PC-9 (cell line): ENCODE measurements at regions not wholly inside any gene's neighbourhood (a gene's known extent, or its start where the extent isn't known, plus 50 kb on each side); places are given as distances from the start of the nearest gene placed in this dataset.

Experiments
- BruUV-seq: library from RNA; stranded (reverse); fragments of 400-500 nt; replicated peaks from 2 replicates; lab custom pipeline; 2021; lab: Mats Ljungman, UMichigan
- CTCF ChIA-PET: fragments of 300-600 bp; sonication (Branson Sonifier 250); formaldehyde crosslinking; loops from one replicate; lab custom pipeline; 2022; ENCODE audit warnings: antibody characterized with exemption; lab: Charles Lee
- POLR2A ChIA-PET: fragments of 300-600 bp; sonication (Branson Sonifier 250); formaldehyde crosslinking; loops from one replicate; lab custom pipeline; 2022; ENCODE audit warnings: antibody characterized with exemption; ENCODE audit not compliant: unreplicated experiment; lab: Charles Lee
- DNase-seq, 2 experiments: peaks; one replicate each; pipeline versions ENCODE4 v3.0.0 to v3.0.0-alpha.2; 2015 to 2022; ENCODE audit warnings: mixed read lengths in 1 of 2
- H2AFZ ChIP-seq: fragments of 200-600 bp; sonication (generic); 2 replicates; pipeline ENCODE4 v1.8.1; 2017; ENCODE audit warnings: antibody characterized with exemption
- H3F3A ChIP-seq: fragments of 200-600 bp; sonication (generic); 2 replicates; pipeline ENCODE4 v1.8.1; 2017; ENCODE audit warnings: antibody characterized with exemption, mild to moderate bottlenecking, low read depth; ENCODE audit not compliant: insufficient read depth
- H3K27ac ChIP-seq: fragments of 200-600 bp; sonication (generic); 2 replicates; pipeline ENCODE4 v1.6.1; 2016; ENCODE audit warnings: mixed run types
- H3K27me3 ChIP-seq: fragments of 200-600 bp; sonication (generic); 2 replicates; pipeline ENCODE4 v1.6.1; 2016; ENCODE audit warnings: low read depth, mixed run types; ENCODE audit not compliant: insufficient read depth
- H3K36me3 ChIP-seq: fragments of 200-600 bp; sonication (generic); 2 replicates; pipeline ENCODE4 v1.6.1; 2016; ENCODE audit warnings: low read depth, mixed run types
- H3K4me1 ChIP-seq: fragments of 200-600 bp; sonication (generic); replicated peaks from 2 replicates; pipeline ENCODE4 v1.6.1; 2016; ENCODE audit warnings: mixed run types; ENCODE audit not compliant: insufficient read depth
- H3K4me2 ChIP-seq: fragments of 200-600 bp; sonication (generic); 2 replicates; pipeline ENCODE4 v1.6.1; 2017; ENCODE audit warnings: mixed run types
- H3K4me3 ChIP-seq: fragments of 200-600 bp; sonication (generic); 2 replicates; pipeline ENCODE4 v1.6.1; 2016; ENCODE audit warnings: mixed run types
- H3K79me2 ChIP-seq: fragments of 200-600 bp; sonication (generic); 2 replicates; pipeline ENCODE4 v1.6.1; 2017; ENCODE audit warnings: low read depth, mixed run types
- H3K9me2 ChIP-seq: fragments of 200-600 bp; sonication (generic); 2 replicates; pipeline ENCODE4 v1.8.1; 2017; ENCODE audit warnings: mild to moderate bottlenecking; ENCODE audit not compliant: insufficient read depth
- H3K9me3 ChIP-seq: fragments of 200-600 bp; sonication (generic); 2 replicates; pipeline ENCODE4 v1.8.1; 2016; ENCODE audit warnings: low read depth; ENCODE audit not compliant: insufficient read depth
- H4K20me1 ChIP-seq: fragments of 200-600 bp; sonication (generic); 2 replicates; pipeline ENCODE4 v1.8.1; 2017; ENCODE audit not compliant: insufficient read depth
- CTCF ChIP-seq: fragments of 200-600 bp; sonication (generic); conservative IDR thresholded peaks from 2 replicates; pipeline ENCODE4 v1.6.1; 2017; ENCODE audit warnings: mixed run types, antibody characterized with exemption, mild to moderate bottlenecking, moderate library complexity
- EZH2 ChIP-seq: fragments of 200-600 bp; sonication (generic); IDR thresholded peaks from 2 replicates; pipeline ENCODE4 v1.8.0; 2017; ENCODE audit warnings: antibody characterized with exemption, low read depth
- intact Hi-C: fragments of 100-400 bp; cut with micrococcal nuclease; formaldehyde crosslinking; loops from one replicate; pipeline ENCODE4 v1.10.0; 2022; ENCODE audit not compliant: unreplicated experiment

- no peak overlapping the region for H3K27ac ChIP-seq
- no peaks in the 10 kb centered on the region for H3K9me2 ChIP-seq
- no TSS peak for BruUV-seq
- H3F3A ChIP-seq = no peaks in the 10 kb centered on the region
- peaks cover 7% of the 10 kb centered on the region for H3K9me3 ChIP-seq
- POLR2A ChIA-PET = no interaction called here
- no peaks in the 10 kb centered on the region for H3K79me2 ChIP-seq
- no peak overlapping the region for H3K4me2 ChIP-seq
- H2AFZ ChIP-seq = no peak overlapping the region
- no peaks in the 10 kb centered on the region for H3K36me3 ChIP-seq
- no peaks in the 10 kb centered on the region for H4K20me1 ChIP-seq
- no peaks in the 10 kb centered on the region for H3K4me1 ChIP-seq
- DNase-seq = no peak
- CTCF ChIA-PET = no interaction called here
- H3K27me3 ChIP-seq = no peaks in the 10 kb centered on the region
- TF ChIP-seq CTCF (no peak), EZH2 (no peak)
- intact Hi-C loops = no loop called here
- H3K4me3 ChIP-seq = no peak overlapping the region
Measured at GRCh38 chr9:82247318-82247717, 258.7 kb downstream of the SPATA31D1 start.

GRCh38 chr9:82252116-82252515 is 263.5 kb downstream of the SPATA31D1 start:
- intact Hi-C loops = no loop called here
- no peaks in the 10 kb centered on the region for H3K79me2 ChIP-seq
- no peaks in the 10 kb centered on the region for H3F3A ChIP-seq
- no peak overlapping the region for H3K27ac ChIP-seq
- no peaks in the 10 kb centered on the region for H3K4me1 ChIP-seq
- peaks cover 7% of the 10 kb centered on the region for H3K9me3 ChIP-seq
- ChIA-PET POLR2A (no interaction called here), CTCF (no interaction called here)
- no peaks in the 10 kb centered on the region for H3K27me3 ChIP-seq
- no peak for DNase-seq
- TF ChIP-seq EZH2 (no peak), CTCF (no peak)
- no peaks in the 10 kb centered on the region for H3K9me2 ChIP-seq
- BruUV-seq = no TSS peak
- no peaks in the 10 kb centered on the region for H4K20me1 ChIP-seq
- no peak overlapping the region for H3K4me2 ChIP-seq
- no peak overlapping the region for H2AFZ ChIP-seq
- H3K4me3 ChIP-seq = no peak overlapping the region
- no peaks in the 10 kb centered on the region for H3K36me3 ChIP-seq

DNA sequence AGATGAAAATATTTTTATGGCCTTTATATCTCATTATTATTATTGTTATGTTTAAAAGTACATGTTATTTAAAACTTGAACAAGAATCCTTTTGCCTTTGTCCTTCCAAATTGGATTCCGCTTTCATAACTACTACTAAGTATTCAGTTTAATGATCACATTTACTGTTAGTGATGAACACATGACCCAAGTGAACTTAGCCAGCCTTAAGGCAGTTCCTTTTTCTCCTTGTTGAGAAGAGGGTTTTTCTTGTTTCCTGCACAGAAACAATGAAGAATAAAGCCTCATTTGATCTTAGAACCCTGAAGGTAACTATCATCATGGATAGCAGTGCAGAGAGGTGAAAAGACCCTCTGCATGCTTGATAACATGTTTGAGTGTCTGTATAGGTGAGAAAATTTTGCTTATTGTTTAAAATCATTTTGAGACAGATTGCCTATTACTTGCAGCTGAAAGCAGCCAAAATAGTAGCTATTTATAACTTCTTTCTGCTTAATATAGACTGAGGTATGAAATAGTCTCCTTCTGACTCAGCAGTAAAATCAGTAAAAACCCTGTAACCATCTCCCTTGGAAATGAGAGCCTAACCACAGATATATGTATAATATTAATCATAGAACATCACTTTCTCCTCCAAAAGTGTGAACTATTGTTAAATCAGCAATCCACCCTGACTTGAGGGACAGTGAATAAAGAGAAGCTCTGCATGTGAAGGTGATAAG is 266.2 kb downstream of the SPATA31D1 start:
- CTCF ChIA-PET = no interaction called here
- Histone ChIP-seq H3K79me2 (no peaks in the 10 kb centered on the region), H3K27me3 (no peaks in the 10 kb centered on the region), H2AFZ (no peak overlapping the region), H3K9me2 (no peaks in the 10 kb centered on the region), H3K4me3 (no peak overlapping the region), H3F3A (no peaks in the 10 kb centered on the region), H3K4me1 (no peaks in the 10 kb centered on the region), H3K36me3 (no peaks in the 10 kb centered on the region), H3K9me3 (no peaks in the 10 kb centered on the region; the same call in 1 of the 2 replicates), H3K4me2 (no peak overlapping the region), H3K27ac (no peak overlapping the region), H4K20me1 (no peaks in the 10 kb centered on the region)
- no peak for DNase-seq
- BruUV-seq = no TSS peak
- POLR2A ChIA-PET = no interaction called here
- intact Hi-C loops = no loop called here
- no peak for TF ChIP-seq CTCF
- no peak for TF ChIP-seq EZH2
